Body of pancreas (tissue), 4 donors: ENCODE measurements at regions not wholly inside any gene's neighbourhood (a gene's known extent, or its start where the extent isn't known, plus 50 kb on each side); places are given as distances from the start of the nearest gene placed in this dataset.

Source experiments
- ATAC-seq: fragments of 150-250 bp; one replicate; pipeline ENCODE4 v1.9.1; 2016
- DNase-seq, 4 donors: peaks; one replicate each; pipeline ENCODE4 v3.0.0-alpha.2; 2019
- H3K27ac ChIP-seq, 4 donors: fragments of 200-600 bp; sonication (generic); 1 replicate in 3 of 4; 2 replicates in 1 of 4; pipeline versions ENCODE4 v1.5.1 to v1.6.1; 2016 to 2019; ENCODE audit warnings: mild to moderate bottlenecking in 1 of 4, mixed read lengths in 1 of 4, moderate library complexity in 1 of 4
- H3K27me3 ChIP-seq, 2 donors: fragments of 200-600 bp; sonication (generic); one replicate each; pipeline ENCODE4 v1.6.0; 2016; ENCODE audit warnings: mild to moderate bottlenecking in 1 of 2
- H3K36me3 ChIP-seq, 2 donors: fragments of 200-600 bp; sonication (generic); replicated peaks in 1 of 2; 2 replicates each; pipeline ENCODE4 v1.5.1; 2016; ENCODE audit warnings: low read depth in 2 of 2; ENCODE audit not compliant: insufficient read depth in 1 of 2
- H3K4me1 ChIP-seq: fragments of 200-600 bp; sonication (generic); one replicate; pipeline ENCODE4 v1.6.0; 2016
- H3K4me3 ChIP-seq, 2 donors: fragments of 200-600 bp; sonication (generic); 1 replicate in 1 of 2; 2 replicates in 1 of 2; pipeline ENCODE4 v1.5.1; 2016 to 2019
- H3K9me3 ChIP-seq, 3 donors: fragments of 200-600 bp; sonication (generic); 1 replicate in 2 of 3; 2 replicates in 1 of 3; pipeline ENCODE4 v1.5.1; 2016
- POLR2A ChIP-seq, 3 donors: fragments of 450-650 bp; IDR thresholded peaks; one replicate each; pipeline ENCODE4 v1.6.1; 2016; ENCODE audit warnings: antibody characterized with exemption in 3 of 3, mild to moderate bottlenecking in 2 of 3
- WGBS, 2 donors: methylation state at CpG; one replicate each; pipeline ENCODE4 v1.1.5; 2017; 5-methylcytosine and 5-hydroxymethylcytosine counted together
- intact Hi-C: fragments of 100-400 bp; cut with DNase I; formaldehyde crosslinking; loops from one replicate; pipeline ENCODE4 v1.15.1; 2023
- TF ChIP-seq, protein P1 (sequence below), 7 experiments: fragments of 450-650 bp in 4 of 7; fragments of 200-600 bp in 3 of 7; sonication (generic) in 3 of 7; IDR thresholded peaks; one replicate each; pipeline ENCODE4 v1.5.1; 2016 to 2019; ENCODE audit warnings: antibody characterized with exemption in 7 of 7

DNA sequence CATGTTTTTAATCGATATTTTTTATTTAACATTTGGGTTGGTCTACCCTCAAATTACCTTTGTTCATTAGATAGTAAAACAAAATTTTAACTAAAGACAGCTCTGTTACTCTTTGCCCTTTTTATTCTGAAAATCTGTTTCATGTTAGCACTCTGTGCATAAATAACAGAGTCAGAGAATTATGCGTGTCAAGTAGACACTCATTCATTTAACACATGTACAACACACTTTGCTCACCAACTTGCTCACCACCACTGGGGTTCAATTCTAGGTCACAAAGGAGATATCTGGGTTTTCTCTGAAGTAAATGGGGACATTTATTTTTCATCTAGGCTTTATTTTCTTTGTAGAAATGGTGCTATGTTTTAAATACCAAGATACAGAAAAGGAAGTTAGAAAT, 457.4 kb upstream of the SEMA3D start:
- intact Hi-C loops, result no loop called here
- 72 to 87% methylated on average over 2 of the region's 2 CpGs for WGBS, 2 donors
- Histone ChIP-seq H3K4me1 (no peaks in the 10 kb centered on the region), H3K9me3 (no peaks in the 10 kb centered on the region), H3K4me3 (no peak overlapping the region), H3K27me3 (no peaks in the 10 kb centered on the region), H3K36me3 (no peaks in the 10 kb centered on the region), H3K27ac (no peak overlapping the region)
- no peak for TF ChIP-seq POLR2A (IDR thresholded peaks at IDR 0.05)
- TF ChIP-seq, protein P1, sequence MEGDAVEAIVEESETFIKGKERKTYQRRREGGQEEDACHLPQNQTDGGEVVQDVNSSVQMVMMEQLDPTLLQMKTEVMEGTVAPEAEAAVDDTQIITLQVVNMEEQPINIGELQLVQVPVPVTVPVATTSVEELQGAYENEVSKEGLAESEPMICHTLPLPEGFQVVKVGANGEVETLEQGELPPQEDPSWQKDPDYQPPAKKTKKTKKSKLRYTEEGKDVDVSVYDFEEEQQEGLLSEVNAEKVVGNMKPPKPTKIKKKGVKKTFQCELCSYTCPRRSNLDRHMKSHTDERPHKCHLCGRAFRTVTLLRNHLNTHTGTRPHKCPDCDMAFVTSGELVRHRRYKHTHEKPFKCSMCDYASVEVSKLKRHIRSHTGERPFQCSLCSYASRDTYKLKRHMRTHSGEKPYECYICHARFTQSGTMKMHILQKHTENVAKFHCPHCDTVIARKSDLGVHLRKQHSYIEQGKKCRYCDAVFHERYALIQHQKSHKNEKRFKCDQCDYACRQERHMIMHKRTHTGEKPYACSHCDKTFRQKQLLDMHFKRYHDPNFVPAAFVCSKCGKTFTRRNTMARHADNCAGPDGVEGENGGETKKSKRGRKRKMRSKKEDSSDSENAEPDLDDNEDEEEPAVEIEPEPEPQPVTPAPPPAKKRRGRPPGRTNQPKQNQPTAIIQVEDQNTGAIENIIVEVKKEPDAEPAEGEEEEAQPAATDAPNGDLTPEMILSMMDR (IDR thresholded peaks at IDR 0.05), result no peak
- ATAC-seq (no peak), DNase-seq (no peak)

DNA sequence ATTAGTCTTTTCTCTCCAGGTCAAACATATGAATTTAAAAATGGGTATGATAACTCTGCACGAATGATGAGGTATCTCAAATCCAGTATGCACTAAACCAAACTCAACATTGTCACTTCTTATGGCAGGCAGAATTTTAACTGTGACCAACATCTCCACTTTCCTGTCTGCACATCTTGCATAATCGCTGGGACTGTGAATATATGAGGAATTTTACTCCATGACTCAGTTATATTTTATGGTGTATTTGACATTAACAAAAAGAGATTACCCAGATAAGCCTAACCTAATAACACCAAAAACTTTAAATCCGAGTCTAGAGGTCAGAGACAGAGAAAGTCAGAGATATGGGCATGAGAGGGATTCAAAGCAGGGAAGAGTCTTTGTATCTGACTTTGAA, 454.5 kb upstream of the SEMA3D start:
- WGBS, 2 donors, result 44 to 52% methylated on average over 3 of the region's 3 CpGs
- no peaks in the 10 kb centered on the region for H3K9me3 ChIP-seq
- ATAC-seq (no peak), DNase-seq (no peak)
- no peaks in the 10 kb centered on the region for H3K4me1 ChIP-seq
- TF ChIP-seq, protein P1 (IDR thresholded peaks at IDR 0.05), result no peak
- no peak for TF ChIP-seq POLR2A (IDR thresholded peaks at IDR 0.05)
- no peaks in the 10 kb centered on the region for H3K27me3 ChIP-seq
- intact Hi-C loops, result no loop called here
- no peak overlapping the region for H3K27ac ChIP-seq
- H3K4me3 ChIP-seq, result no peak overlapping the region
- H3K36me3 ChIP-seq, result no peaks in the 10 kb centered on the region

DNA sequence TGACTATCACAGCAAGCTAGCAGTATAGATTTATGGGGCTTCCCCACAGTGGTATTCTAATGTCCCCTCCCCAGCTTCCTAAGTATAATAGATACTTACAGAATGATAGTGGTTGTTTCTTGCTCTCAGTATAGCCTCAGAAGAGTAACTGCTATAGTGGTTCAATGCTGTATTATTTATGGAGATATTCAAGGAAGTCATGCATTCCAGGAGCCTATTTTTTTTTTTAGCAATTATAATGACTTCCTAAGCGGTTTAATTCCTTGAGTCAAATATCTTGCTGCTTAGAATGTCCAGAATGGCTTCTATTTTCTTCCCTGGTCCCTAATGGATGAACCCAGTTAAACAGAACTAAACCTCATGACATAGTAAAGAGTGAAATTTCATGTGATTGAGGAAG, 451.5 kb upstream of the SEMA3D start:
- TF ChIP-seq, protein P1 (IDR thresholded peaks at IDR 0.05), result no peak
- TF ChIP-seq POLR2A (IDR thresholded peaks at IDR 0.05), result no peak
- intact Hi-C loops, result no loop called here
- Histone ChIP-seq H3K9me3 (no peaks in the 10 kb centered on the region), H3K4me1 (no peaks in the 10 kb centered on the region), H3K27ac (no peak overlapping the region), H3K4me3 (no peak overlapping the region), H3K36me3 (no peaks in the 10 kb centered on the region), H3K27me3 (no peaks in the 10 kb centered on the region)
- WGBS, 2 donors, result 46 to 52% methylated on average over 1 of the region's 1 CpG
- no peak for ATAC-seq
- no peak for DNase-seq

DNA sequence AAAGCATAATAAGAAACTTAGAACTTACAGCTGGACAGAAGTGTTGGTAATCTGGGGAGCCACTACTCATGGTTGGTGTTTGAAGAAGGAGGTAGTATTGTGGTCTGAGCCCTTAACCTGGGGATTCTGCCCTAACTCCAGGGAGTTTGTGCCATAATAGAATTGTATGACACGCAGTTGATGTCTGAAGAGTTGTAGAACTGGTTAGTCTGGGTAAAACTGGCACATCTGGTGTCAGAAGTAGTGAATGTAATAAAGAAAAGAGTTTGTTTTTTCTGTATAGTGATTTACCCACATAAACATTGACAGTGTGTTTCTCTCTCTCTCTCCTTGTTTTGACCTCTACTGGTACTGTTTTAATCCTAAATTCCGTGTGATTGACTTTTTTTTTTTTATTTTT, 448.1 kb upstream of the SEMA3D start:
- no peaks in the 10 kb centered on the region for H3K27me3 ChIP-seq
- intact Hi-C loops, result no loop called here

More for the DNA sequence above, 448.1 kb upstream of the SEMA3D start:
- Histone ChIP-seq H3K4me3 (no peak overlapping the region), H3K4me1 (no peaks in the 10 kb centered on the region), H3K9me3 (no peaks in the 10 kb centered on the region), H3K36me3 (no peaks in the 10 kb centered on the region), H3K27ac (no peak overlapping the region)
- no peak for DNase-seq
- TF ChIP-seq, protein P1 (IDR thresholded peaks at IDR 0.05), result no peak
- no peak for TF ChIP-seq POLR2A (IDR thresholded peaks at IDR 0.05)
- WGBS, 2 donors, result 36 to 44% methylated on average over 2 of the region's 2 CpGs
- ATAC-seq, result no peak
